Uterus (tissue), 2 donors: ENCODE measurements at regions not wholly inside any gene's neighbourhood (a gene's known extent, or its start where the extent isn't known, plus 50 kb on each side); places are given as distances from the start of the nearest gene placed in this dataset.

Experiments
- CTCF ChIP-seq, 4 experiments: fragments of 200-600 bp in 2 of 4; fragments of 450-650 bp in 2 of 4; sonication (generic) in 2 of 4; IDR thresholded peaks; one replicate each; pipeline ENCODE4 v1.5.1; 2016 to 2019; ENCODE audit warnings: antibody characterized with exemption in 4 of 4, mild to moderate bottlenecking in 2 of 4, moderate library complexity in 1 of 4
- POLR2A ChIP-seq, 2 donors: fragments of 450-650 bp; IDR thresholded peaks; one replicate each; pipeline ENCODE4 v1.6.1; 2016; ENCODE audit warnings: antibody characterized with exemption in 2 of 2, mild to moderate bottlenecking in 1 of 2, moderate library complexity in 1 of 2

GRCh38 chr2:129880971-129881370 is 98.5 kb upstream of the RAB6C start:
- no peak for TF ChIP-seq POLR2A (IDR thresholded peaks at IDR 0.05)
- no peak for TF ChIP-seq CTCF (IDR thresholded peaks at IDR 0.05)
